Upper lobe of left lung (tissue), 4 donors: ENCODE measurements at regions not wholly inside any gene's neighbourhood (a gene's known extent, or its start where the extent isn't known, plus 50 kb on each side); places are given as distances from the start of the nearest gene placed in this dataset.

Experiments used
- POLR2A ChIP-seq, 4 donors: fragments of 450-650 bp; IDR thresholded peaks; one replicate each; pipeline ENCODE4 v1.5.1; 2016 to 2017; ENCODE audit warnings: antibody characterized with exemption in 4 of 4, mild to moderate bottlenecking in 2 of 4
- TF ChIP-seq, protein P1 (sequence below), 6 experiments: fragments of 450-650 bp in 4 of 6; fragments of 200-600 bp in 2 of 6; sonication (generic) in 2 of 6; IDR thresholded peaks; one replicate each; pipeline ENCODE4 v1.5.1; 2016 to 2019; ENCODE audit warnings: antibody characterized with exemption in 6 of 6

GRCh38 chr10:91049296-91049987, 128.6 kb upstream of the ANKRD1 start:
- TF ChIP-seq, protein P1, sequence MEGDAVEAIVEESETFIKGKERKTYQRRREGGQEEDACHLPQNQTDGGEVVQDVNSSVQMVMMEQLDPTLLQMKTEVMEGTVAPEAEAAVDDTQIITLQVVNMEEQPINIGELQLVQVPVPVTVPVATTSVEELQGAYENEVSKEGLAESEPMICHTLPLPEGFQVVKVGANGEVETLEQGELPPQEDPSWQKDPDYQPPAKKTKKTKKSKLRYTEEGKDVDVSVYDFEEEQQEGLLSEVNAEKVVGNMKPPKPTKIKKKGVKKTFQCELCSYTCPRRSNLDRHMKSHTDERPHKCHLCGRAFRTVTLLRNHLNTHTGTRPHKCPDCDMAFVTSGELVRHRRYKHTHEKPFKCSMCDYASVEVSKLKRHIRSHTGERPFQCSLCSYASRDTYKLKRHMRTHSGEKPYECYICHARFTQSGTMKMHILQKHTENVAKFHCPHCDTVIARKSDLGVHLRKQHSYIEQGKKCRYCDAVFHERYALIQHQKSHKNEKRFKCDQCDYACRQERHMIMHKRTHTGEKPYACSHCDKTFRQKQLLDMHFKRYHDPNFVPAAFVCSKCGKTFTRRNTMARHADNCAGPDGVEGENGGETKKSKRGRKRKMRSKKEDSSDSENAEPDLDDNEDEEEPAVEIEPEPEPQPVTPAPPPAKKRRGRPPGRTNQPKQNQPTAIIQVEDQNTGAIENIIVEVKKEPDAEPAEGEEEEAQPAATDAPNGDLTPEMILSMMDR (IDR thresholded peaks at IDR 0.05) = no peak
- no peak for TF ChIP-seq POLR2A (IDR thresholded peaks at IDR 0.05)
